HG02588 (cell line): ENCODE measurements at regions not wholly inside any gene's neighbourhood (a gene's known extent, or its start where the extent isn't known, plus 50 kb on each side); places are given as distances from the start of the nearest gene placed in this dataset.

Experiments
- ATAC-seq: cut with Tn5 transposase; IDR thresholded peaks from one replicate; pipeline ENCODE4 v1.9.1; 2021; ENCODE audit warnings: mild to moderate bottlenecking, moderate library complexity; ENCODE audit not compliant: unreplicated experiment

DNA sequence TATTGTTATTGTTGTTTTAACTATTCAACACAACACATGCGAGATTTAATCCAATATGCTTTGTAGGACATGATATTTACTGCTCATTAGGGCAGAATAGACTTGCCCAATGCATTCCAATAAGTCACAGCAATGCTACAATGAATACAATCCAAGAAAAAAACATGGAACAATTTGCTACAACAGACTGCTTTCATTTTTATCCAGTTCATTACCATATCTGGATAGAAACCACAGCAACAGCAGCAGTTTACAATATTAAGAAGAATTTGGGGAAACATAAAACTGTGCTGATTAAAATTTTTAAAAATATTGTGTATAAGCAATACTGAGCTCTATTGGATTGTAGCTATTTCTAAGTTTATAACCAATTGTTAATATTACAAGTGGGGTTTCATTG lies 833.0 kb downstream of the DIAPH3 start:
- no peak for ATAC-seq

DNA sequence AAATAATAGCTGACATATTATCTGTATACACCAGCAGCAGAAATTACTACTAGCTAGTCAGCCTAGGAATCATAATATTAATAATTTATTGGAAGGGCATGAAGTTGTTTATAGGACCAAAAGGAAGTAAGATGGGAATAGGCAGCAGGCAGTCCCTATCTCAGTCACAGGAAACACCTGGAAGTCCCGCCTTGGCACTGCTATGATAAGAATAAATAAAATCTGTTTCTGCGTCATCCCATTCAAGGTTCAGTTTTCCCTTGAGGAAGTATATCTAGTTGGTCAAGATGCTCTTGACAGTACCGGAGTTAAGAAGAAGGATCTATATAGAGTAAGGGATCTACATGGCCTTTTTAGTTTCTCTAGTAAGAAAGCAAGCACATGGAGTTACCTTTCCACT lies 830.8 kb downstream of the DIAPH3 start:
- no peak for ATAC-seq

DNA sequence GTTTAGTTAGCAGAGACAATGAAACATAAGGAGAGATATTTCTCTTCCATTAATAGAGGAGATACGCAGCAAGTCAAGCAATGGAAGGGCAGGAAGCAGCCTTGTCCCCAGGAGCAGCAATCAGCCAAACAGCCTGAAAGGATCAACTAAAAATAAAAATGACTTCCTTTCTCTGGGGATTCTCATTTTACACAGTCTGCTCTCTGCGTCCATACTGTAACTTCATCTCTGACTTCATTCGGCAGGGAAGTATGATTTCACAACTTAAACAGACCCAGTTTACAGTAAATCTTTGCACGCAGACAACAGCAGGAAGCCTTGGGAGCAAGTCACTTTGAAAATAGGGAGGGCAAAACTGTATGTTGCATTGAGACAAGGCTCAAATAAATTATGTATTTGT lies 826.7 kb downstream of the DIAPH3 start:
- no peak for ATAC-seq

- ATAC-seq: no peak
Observed at GRCh38 chr13:59340151-59340550, 823.6 kb downstream of the DIAPH3 start.

DNA sequence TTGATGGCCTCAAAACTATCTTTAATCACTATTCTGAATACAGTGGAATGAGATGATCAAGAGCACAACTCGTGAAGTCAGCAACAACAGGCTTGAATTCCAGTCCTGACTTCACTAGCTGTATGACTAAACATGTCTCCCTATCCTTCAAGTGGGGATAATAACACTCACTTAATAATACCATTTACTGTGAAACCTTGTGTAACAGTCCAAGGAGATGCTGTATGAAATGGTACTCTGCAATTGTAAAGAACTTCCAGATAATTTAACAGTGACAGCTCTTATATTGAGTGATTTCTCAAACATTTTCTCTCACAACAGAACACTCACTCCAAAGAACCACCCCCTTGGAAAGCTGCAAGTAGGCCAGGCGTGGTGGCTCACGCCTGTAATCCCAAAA lies 823.1 kb downstream of the DIAPH3 start:
- ATAC-seq: no peak

GRCh38 chr13:59342400-59342799 lies 821.3 kb downstream of the DIAPH3 start:
- ATAC-seq: no peak

DNA sequence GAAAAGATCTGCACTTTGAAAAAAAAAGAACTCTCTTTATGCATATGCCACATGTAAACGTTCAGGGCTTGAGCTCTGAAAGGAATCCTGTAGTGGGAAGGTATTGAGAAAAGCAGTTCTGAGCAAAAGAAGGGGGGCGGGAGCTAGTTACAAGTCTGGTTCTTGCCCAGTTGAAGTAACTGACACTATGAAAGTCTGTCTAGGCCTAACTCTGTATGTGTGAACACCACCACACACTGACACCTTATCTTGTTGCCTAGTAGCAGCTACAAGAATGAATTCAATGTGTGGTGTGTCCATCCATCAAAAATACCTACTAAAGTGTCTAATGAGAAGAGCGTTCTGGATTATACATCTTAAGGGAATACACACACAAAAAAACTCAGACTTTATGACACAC lies 820.6 kb downstream of the DIAPH3 start:
- ATAC-seq: no peak

GRCh38 chr13:59343993-59344822 lies 819.5 kb downstream of the DIAPH3 start:
- no peak for ATAC-seq

GRCh38 chr13:59345311-59345710 lies 818.4 kb downstream of the DIAPH3 start:
- no peak for ATAC-seq

DNA sequence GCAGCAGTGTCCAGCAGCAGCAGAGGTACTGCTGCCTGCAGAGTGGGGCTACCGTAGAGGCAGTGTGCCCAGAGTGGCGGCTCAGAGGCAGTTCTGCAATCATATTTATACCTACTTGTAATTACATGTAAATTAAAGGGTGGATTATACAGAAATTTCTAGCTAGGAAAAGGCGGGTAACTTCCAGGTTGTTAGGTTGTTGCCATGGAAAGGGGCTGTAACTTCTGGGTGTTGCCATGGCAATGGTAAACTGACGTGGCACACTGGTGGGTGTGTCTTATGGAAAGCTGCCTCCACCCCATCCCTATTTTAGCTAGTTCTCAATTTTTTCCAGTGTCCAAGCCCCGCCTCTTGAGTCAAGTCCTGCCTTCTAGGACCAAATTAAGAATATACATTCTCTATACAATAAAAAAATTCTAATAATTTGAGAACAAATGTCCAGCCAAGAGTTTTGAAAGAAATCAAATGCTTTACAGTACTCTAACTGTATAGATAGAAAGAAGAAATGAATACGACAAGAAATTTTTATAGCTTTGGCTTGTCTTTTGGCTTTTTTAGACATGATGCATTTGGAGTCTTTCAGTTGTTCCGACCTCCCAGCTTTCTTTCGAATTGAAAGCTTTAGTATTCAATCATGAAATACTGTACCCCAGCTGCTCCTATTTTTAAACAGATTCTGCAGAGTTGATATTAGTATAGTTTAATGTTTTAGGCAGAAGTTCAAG lies 816.6 kb downstream of the DIAPH3 start:
- ATAC-seq: no peak

- ATAC-seq: no peak
Observed at GRCh38 chr13:59348617-59349016, 815.1 kb downstream of the DIAPH3 start.

- no peak for ATAC-seq
Observed at GRCh38 chr13:59352600-59352999, 811.1 kb downstream of the DIAPH3 start.

GRCh38 chr13:59354665-59355369 lies 808.9 kb downstream of the DIAPH3 start:
- peak; percentile 58 for ATAC-seq

GRCh38 chr13:59356607-59357006 lies 807.1 kb downstream of the DIAPH3 start:
- no peak for ATAC-seq

DNA sequence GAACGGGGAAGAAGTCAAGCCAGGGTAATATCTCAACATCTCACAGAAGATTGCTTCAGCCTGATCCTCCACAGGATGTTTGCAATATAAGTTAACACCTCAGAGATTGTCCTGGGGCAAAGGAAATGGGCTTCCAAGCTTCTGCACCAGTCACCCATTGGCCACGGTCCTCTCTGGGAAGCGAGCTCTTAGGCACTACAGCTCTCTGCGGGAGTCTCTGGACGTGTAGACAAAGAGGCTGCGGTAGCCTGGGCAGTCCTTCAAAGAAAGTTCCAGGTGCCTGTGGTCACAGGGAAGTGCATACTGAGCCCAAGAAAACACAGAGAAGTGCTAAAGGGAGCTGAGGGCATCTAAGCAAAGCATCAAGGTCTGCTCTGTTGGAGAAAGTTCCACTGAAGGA lies 805.7 kb downstream of the DIAPH3 start:
- ATAC-seq: no peak

DNA sequence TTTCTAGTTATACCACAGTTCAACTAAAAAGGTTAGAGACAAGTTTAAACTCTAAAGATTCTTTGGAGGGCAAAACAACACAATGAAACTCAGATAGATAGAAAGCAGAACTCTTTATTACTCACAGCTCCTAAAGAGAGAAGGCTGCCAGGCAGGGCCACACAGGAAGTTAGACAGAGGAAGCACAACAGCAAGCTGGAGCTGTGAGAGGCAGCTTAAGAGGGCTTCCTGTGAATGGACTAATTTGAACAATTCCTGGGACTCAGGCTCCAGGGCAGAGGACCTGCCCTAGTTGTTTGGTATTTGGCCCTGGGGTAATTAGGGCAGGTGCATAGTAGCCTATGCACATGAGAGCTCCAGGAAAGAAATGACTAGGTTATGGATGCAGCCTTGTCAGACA lies 803.6 kb downstream of the DIAPH3 start:
- ATAC-seq: peak; percentile 54

- ATAC-seq: no peak
Observed at GRCh38 chr13:59360916-59361315, 802.8 kb downstream of the DIAPH3 start.

DNA sequence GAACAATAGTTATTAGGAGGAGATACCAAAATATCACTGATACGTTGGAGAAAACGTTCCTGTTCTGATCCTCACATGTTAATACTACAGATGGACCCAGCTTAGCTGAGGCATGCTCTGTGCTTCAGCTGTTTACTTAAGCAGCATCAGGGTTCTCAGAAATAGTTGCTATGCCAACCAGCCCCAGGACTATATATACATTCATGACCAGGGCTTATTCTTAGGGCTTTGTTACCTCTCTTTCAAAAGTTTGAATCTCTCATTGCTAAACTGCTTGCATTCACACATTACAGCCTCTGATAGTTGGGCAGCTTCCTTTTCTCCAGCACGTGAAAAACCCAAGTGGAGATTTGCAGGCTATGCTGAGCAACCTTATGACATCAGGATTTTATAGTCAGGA lies 800.4 kb downstream of the DIAPH3 start:
- ATAC-seq: no peak

- no peak for ATAC-seq
Observed at GRCh38 chr13:59363947-59364346, 799.8 kb downstream of the DIAPH3 start.

- ATAC-seq: no peak
Observed at GRCh38 chr13:59364641-59365085, 799.1 kb downstream of the DIAPH3 start.

DNA sequence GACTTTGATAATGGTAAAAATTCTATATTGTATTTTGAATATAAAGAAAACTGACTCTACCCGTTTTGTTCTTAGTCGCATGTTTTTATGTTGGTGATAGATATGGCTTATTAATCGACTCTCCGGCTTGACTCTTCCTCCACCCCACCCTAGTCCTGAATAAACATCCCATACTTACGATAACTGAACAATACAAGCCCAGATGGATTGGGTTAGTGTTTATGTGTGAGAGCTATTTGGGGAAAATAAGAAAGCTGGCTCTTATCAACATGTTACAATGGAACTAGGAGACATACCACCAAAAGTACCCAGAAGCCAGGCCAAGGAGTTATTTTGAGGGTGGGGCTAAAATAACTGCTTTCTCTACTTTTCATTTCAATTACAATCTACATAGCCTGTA lies 796.3 kb downstream of the DIAPH3 start:
- ATAC-seq: no peak

DNA sequence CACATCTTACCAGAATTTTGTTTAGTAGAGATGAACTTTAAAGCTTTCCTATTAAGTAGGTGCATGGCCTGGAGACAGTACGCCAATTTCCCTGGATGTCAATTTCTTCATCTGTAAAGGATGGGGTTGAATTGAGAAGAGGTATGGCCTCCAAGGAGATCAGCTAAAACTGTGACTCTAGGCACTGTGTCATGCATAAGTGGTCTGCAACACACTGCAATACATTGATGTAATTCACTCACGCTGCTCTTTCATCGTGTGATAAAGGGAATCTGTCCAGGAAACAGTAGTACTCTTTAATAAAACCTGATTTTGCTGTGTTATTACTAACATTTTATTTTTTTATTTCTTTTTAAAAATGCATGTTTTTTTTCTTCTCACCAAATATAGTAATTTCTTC lies 795.8 kb downstream of the DIAPH3 start:
- no peak for ATAC-seq
